Endothelial cell of umbilical vein (primary cell): ENCODE measurements at regions not wholly inside any gene's neighbourhood (a gene's known extent, or its start where the extent isn't known, plus 50 kb on each side); places are given as distances from the start of the nearest gene placed in this dataset.

Experiments
- BruUV-seq: library from RNA; stranded (reverse); fragments of 400-500 nt; replicated peaks from 2 replicates; lab custom pipeline; 2021; lab: Mats Ljungman, UMichigan
- CTCF ChIA-PET: fragments of 300-600, 350-600 bp; sonication (Branson Sonifier 250); formaldehyde crosslinking; loops from one replicate; lab custom pipeline; 2021; ENCODE audit warnings: antibody characterized with exemption, inconsistent platforms; lab: Charles Lee
- POLR2A ChIA-PET: fragments of 300-600, 350-600 bp; sonication (Branson Sonifier 250); formaldehyde crosslinking; loops from one replicate; lab custom pipeline; 2021; ENCODE audit warnings: antibody characterized with exemption, inconsistent platforms; lab: Charles Lee
- DNase-seq: peaks from one replicate; pipeline ENCODE4 v3.0.0-alpha.2; 2011; ENCODE audit warnings: low read depth, low spot score
- FAIRE-seq: peaks from 2 replicates; lab custom pipeline; 2011; peaks lifted over from hg19 to GRCh38; lab: Jason Lieb, UNC
- H2AFZ ChIP-seq: 2 replicates; pipeline ENCODE4 v1.6.0; 2012; ENCODE audit warnings: low read depth, low read length, control low read depth, inconsistent platforms
- H3K27ac ChIP-seq: 2 replicates; pipeline ENCODE4 v1.5.1; 2011; ENCODE audit warnings: low read depth, mild to moderate bottlenecking, control low read depth, low read length, moderate library complexity; ENCODE audit not compliant: insufficient read depth
- H3K27me3 ChIP-seq, 2 experiments: 2 replicates each; pipeline versions ENCODE4 v1.6.0 to v1.6.1; 2011; ENCODE audit warnings: low read length in 2 of 2, mixed read lengths in 1 of 2; ENCODE audit not compliant: control insufficient read depth in 2 of 2, insufficient read depth in 2 of 2
- H3K36me3 ChIP-seq, 2 experiments: 2 replicates in 1 of 2; 3 replicates in 1 of 2; pipeline ENCODE4 v1.5.1; 2011; ENCODE audit warnings: low read length in 2 of 2, mild to moderate bottlenecking in 1 of 2, moderate library complexity in 1 of 2; ENCODE audit not compliant: control insufficient read depth in 2 of 2, insufficient read depth in 2 of 2; ENCODE audit errors: extremely low read depth in 1 of 2
- H3K4me1 ChIP-seq: 3 replicates; pipeline ENCODE4 v1.5.1; 2011; ENCODE audit warnings: mild to moderate bottlenecking, low read length; ENCODE audit not compliant: control insufficient read depth, insufficient read depth; ENCODE audit errors: extremely low read depth
- H3K4me2 ChIP-seq: 2 replicates; pipeline ENCODE4 v1.6.1; 2011; ENCODE audit warnings: low read length, control low read depth, mixed read lengths; ENCODE audit not compliant: insufficient read depth
- H3K4me3 ChIP-seq, 3 experiments: fragments of 200-600 bp in 1 of 3; sonication (generic), shearing (Covaris generic) in 1 of 3; replicated peaks in 1 of 3; 2 replicates each; pipeline ENCODE4 v1.5.1; 2011 to 2016; ENCODE audit warnings: control low read depth in 3 of 3, low read length in 3 of 3, mild to moderate bottlenecking in 2 of 3, inconsistent platforms in 1 of 3, low read depth in 1 of 3, moderate library complexity in 1 of 3; ENCODE audit not compliant: insufficient read depth in 1 of 3
- H3K79me2 ChIP-seq: 2 replicates; pipeline ENCODE4 v1.6.0; 2012; ENCODE audit warnings: low read length, inconsistent platforms; ENCODE audit not compliant: control insufficient read depth, insufficient read depth
- H3K9ac ChIP-seq: replicated peaks from 2 replicates; pipeline ENCODE3; 2011; ENCODE audit warnings: low read length, control low read depth; ENCODE audit not compliant: insufficient read depth; ENCODE audit errors: extremely low read depth
- H3K9me1 ChIP-seq: replicated peaks from 3 replicates; pipeline ENCODE4 v1.6.0; 2011; ENCODE audit warnings: mild to moderate bottlenecking, low read length; ENCODE audit not compliant: control insufficient read depth, insufficient read depth; ENCODE audit errors: extremely low read depth
- H3K9me3 ChIP-seq: replicated peaks from 2 replicates; pipeline ENCODE4 v1.5.1; 2012; ENCODE audit warnings: low read length, inconsistent platforms; ENCODE audit not compliant: control insufficient read depth, insufficient read depth
- H4K20me1 ChIP-seq: replicated peaks from 2 replicates; pipeline ENCODE3; 2011; ENCODE audit warnings: mild to moderate bottlenecking, low read length; ENCODE audit not compliant: control insufficient read depth, insufficient read depth; ENCODE audit errors: extremely low read depth
- CTCF ChIP-seq, 2 donors: IDR thresholded peaks; 1 replicate in 1 of 2; 2 replicates in 1 of 2; pipeline ENCODE4 v1.5.1; 2011; ENCODE audit warnings: low read length in 2 of 2, mild to moderate bottlenecking in 2 of 2, moderate library complexity in 2 of 2, control low read depth in 1 of 2, inconsistent platforms in 1 of 2, low read depth in 1 of 2; ENCODE audit not compliant: insufficient read depth in 1 of 2; ENCODE audit errors: extremely low read depth in 1 of 2
- EZH2 ChIP-seq: IDR thresholded peaks from 2 replicates; pipeline ENCODE4 v1.6.1; 2012; ENCODE audit warnings: borderline replicate concordance, low read depth, mild to moderate bottlenecking, moderate library complexity, low read length, inconsistent platforms; ENCODE audit not compliant: severe bottlenecking
- FOS ChIP-seq: IDR thresholded peaks from 2 replicates; pipeline ENCODE4 v1.6.1; 2011; ENCODE audit warnings: mild to moderate bottlenecking, low read length, moderate library complexity, borderline replicate concordance; ENCODE audit not compliant: insufficient read depth
- GATA2 ChIP-seq: IDR thresholded peaks from 2 replicates; pipeline ENCODE4 v1.7.0; 2011; ENCODE audit warnings: low read depth, mild to moderate bottlenecking, moderate library complexity, mixed read lengths, low read length; ENCODE audit not compliant: insufficient read length, insufficient read depth
- JUN ChIP-seq: IDR thresholded peaks from 2 replicates; pipeline ENCODE4 v1.6.1; 2011; ENCODE audit warnings: borderline replicate concordance, low read depth; ENCODE audit not compliant: insufficient read length, insufficient read depth
- MAX ChIP-seq: IDR thresholded peaks from 2 replicates; pipeline ENCODE4 v1.6.1; 2011; ENCODE audit not compliant: insufficient read depth, insufficient read length
- MYC ChIP-seq: IDR thresholded peaks from one replicate; pipeline ENCODE4 v1.6.1; 2011; ENCODE audit warnings: mild to moderate bottlenecking, low read depth, low read length
- POLR2A ChIP-seq: IDR thresholded peaks from 2 replicates; pipeline ENCODE4 v1.6.1; 2012; ENCODE audit warnings: low read depth, mild to moderate bottlenecking, control low read depth, low read length
- POLR2AphosphoS5 ChIP-seq: IDR thresholded peaks from 2 replicates; pipeline ENCODE4 v1.6.1; 2012; ENCODE audit warnings: low read depth, mild to moderate bottlenecking, control low read depth, low read length, moderate library complexity; ENCODE audit not compliant: insufficient read depth
- dilution Hi-C: fragments of 300-500 bp; cut with MboI; formaldehyde crosslinking; loops from one replicate; pipeline ENCODE4 v1.15.0; 2019; ENCODE audit warnings: low sequenced_read_pairs; ENCODE audit not compliant: extremely low pct_ligation_motif_present
- intact Hi-C: fragments of 100-400 bp; cut with micrococcal nuclease; formaldehyde crosslinking; loops from one replicate; pipeline ENCODE4 v1.10.0; 2022

- Histone ChIP-seq H3K4me3 (no peak overlapping the region), H3K9me1 (no peaks in the 10 kb centered on the region), H3K36me3 (no peaks in the 10 kb centered on the region), H3K27me3 (peaks cover 3 to 4% of the 10 kb centered on the region in 2 experiments), H3K9me3 (no peaks in the 10 kb centered on the region), H3K79me2 (no peaks in the 10 kb centered on the region), H4K20me1 (no peaks in the 10 kb centered on the region), H3K9ac (no peak overlapping the region), H3K4me2 (no peak overlapping the region), H3K27ac (no peak overlapping the region), H3K4me1 (no peaks in the 10 kb centered on the region), H2AFZ (no peak overlapping the region)
- no peak for FAIRE-seq
- POLR2A ChIA-PET, result no interaction called here
- CTCF ChIA-PET, result interaction anchor here (2.6 kb wide), 1 partner anchor 451 kb away, joined by 14 read pairs; no protein-coding TSS in a partner anchor
- DNase-seq, result no peak
- BruUV-seq, result no TSS peak
- dilution Hi-C loops, result no loop called here
- TF ChIP-seq POLR2AphosphoS5 (no peak), FOS (no peak), EZH2 (no peak), GATA2 (no peak), MAX (no peak), CTCF (IDR thresholded peaks at IDR 0.05; ENCODE audit: extremely low read depth in 1 of 2, insufficient read depth in 1 of 2, low read depth in 1 of 2, low read length in 2 of 2) (no peak), JUN (no peak), MYC (no peak), POLR2A (no peak)
- intact Hi-C loops, result loop anchor here (5.0 kb wide), 1 partner anchor 452 kb away; no protein-coding TSS in a partner anchor
Observed at GRCh38 chr2:35870713-35871112, 484.9 kb upstream of the CRIM1 start.
